GM04504 (cell line): ENCODE measurements at regions not wholly inside any gene's neighbourhood (a gene's known extent, or its start where the extent isn't known, plus 50 kb on each side); places are given as distances from the start of the nearest gene placed in this dataset.

ENCODE experiments used
- DNase-seq: peaks from one replicate; pipeline ENCODE4 v3.0.0-alpha.2; 2012; ENCODE audit warnings: low read depth

DNA sequence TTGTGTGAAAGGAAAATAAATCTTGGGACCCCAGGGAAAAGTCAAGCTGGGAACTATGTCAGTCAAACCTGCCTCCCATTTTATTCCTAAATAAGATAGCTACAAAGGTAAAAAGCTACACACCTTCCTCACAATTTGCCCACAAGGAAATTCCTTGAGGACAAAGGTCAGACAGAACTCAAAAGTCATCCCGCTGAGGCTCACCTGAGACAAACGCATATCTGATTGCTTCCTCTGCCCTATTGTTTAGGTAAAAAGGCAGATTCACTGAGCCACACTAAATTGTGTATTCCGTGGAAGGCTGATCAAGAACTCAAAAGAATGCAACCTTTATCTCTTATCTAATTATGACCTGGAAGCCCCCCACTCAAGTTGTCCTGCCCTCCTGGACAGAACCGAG lies 58.7 kb upstream of the MAML3 start:
- DNase-seq: no peak

DNA sequence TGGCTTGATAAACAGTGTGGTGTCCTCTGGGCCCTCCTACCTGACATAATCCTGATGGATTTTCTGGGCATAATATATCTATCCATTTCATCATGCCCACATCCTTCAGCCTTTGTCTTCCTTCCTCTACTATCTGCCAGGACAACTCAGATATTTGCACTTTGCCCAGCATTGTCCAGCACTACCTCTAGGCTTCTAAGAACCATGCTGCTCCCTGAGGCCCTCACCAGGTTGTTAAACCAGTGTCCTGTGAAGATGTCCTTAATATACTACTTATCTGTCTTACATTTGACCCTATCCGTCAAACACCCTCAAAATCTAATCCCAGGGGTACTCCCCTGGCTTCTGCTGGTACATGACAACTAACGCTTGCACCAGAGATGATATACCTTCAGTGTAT lies 58.2 kb upstream of the MAML3 start:
- DNase-seq: no peak

DNA sequence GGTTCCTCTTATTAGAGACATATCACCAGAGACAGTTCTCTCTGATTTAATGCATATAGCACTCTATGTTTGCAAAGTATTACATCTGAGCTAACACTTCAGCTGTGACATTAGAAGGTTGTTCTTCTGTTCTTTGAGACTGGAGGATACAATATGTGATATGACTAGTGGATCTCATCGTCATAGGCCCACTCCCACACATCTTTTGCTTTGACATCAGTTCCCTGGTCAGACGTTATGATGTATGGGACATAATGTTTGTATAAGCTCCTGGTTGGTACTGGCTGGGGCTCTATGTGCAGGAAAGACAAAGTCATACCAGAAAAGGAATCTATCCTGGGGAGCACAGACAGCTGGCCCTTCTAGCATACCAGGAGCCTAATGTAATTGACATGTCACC lies 57.7 kb upstream of the MAML3 start:
- no peak for DNase-seq

DNA sequence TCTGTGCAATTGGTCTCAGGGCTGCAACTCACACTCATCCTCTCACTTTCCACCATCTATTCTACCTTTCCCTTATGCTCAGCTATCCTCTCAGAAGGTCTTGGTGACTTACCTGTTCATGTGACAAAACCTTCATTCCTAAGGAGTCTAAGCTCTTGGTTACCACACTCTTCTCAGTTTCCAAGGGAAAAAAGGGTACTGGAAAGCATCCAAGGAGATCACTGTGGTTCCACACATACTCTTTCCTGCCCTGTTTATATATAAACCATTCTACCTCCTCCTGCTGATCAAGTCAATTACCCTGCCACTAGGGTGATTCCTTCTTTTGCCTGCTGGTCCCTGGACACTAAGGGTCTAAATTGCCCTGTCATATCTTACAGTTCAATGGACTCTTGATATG lies 57.2 kb upstream of the MAML3 start:
- DNase-seq: no peak

DNA sequence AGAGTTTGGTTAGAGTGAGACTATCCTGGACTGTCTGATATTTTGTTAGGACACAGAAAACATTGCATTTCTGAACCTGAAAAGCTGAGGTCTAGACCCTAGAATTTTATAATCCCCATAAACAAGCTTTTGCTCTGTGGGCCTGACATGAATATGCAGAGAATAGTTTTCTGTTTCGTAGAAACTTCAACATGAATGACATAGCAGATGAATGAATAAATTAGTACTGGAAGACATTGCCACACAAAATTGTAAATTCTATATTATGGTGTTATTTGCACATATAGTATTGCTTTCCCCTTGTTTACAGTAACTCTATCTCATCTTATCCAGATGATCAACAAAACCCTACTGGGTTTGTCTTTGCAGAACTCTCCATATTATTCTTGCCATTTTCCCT lies 54.9 kb upstream of the MAML3 start:
- DNase-seq: no peak
